Natural killer cell treated with Interleukin-12 subunit alpha and Interleukin-12 subunit beta and Interleukin-15 and Interleukin-18, amount 100 ng/mL, for 72 hours (primary cell): ENCODE measurements at regions not wholly inside any gene's neighbourhood (a gene's known extent, or its start where the extent isn't known, plus 50 kb on each side); places are given as distances from the start of the nearest gene placed in this dataset.

Experiments used
- ATAC-seq, 2 donors: fragments of 150-1000 bp; cut with Tn5 transposase in 1 of 2; sonication (Bioruptor Pico), chemical (Tn5 transposase) in 1 of 2; 2 replicates each; pipeline ENCODE4 v1.10.0; 2021
- DNase-seq: peaks from one replicate; pipeline ENCODE4 v3.0.0; 2022; ENCODE audit warnings: low spot score
- H3K27ac Mint-ChIP-seq, 2 donors: 1 replicate in 1 of 2; 2 replicates in 1 of 2; pipeline ENCODE4 v1.8.0; 2022; ENCODE audit warnings: mixed read lengths in 2 of 2, mild to moderate bottlenecking in 1 of 2, moderate library complexity in 1 of 2
- H3K27me3 Mint-ChIP-seq, 2 donors: 1 replicate in 1 of 2; 2 replicates in 1 of 2; pipeline ENCODE4 v1.8.0; 2022; ENCODE audit warnings: mixed read lengths in 2 of 2
- H3K36me3 Mint-ChIP-seq: one replicate; pipeline ENCODE4 v1.8.0; 2022; ENCODE audit warnings: mixed read lengths
- H3K4me1 Mint-ChIP-seq, 2 donors: 1 replicate in 1 of 2; 2 replicates in 1 of 2; pipeline ENCODE4 v1.8.0; 2022; ENCODE audit warnings: low read depth in 2 of 2, mixed read lengths in 2 of 2, mild to moderate bottlenecking in 1 of 2
- H3K4me3 Mint-ChIP-seq: one replicate; pipeline ENCODE4 v1.8.0; 2022; ENCODE audit warnings: mixed read lengths
- H3K9me3 Mint-ChIP-seq: 2 replicates; pipeline ENCODE4 v1.8.0; 2022; ENCODE audit warnings: mixed read lengths

DNA sequence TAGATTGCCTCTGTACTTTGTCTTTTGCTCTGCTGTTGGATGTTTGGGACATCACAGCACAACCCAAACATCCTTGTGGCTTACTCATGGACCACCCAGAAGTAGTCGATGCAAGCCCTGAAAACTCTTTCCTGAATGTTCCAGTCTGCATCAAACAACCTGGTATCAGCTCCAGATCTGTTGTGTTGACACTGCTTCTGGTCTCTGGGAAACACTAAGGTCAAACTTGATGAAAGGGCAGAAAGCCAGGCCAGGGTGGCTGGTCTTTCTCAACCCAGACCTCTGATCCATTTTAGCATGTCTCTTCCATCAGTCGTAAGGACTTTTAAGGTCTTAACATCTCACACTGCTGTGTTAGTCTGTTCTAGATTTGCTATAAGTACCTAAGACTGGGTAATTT lies 265.7 kb downstream of the ZNF536 start:
- no peak for ATAC-seq
- H3K4me1 Mint-ChIP-seq, result no peaks in the 10 kb centered on the region
- no peak overlapping the region for H3K4me3 Mint-ChIP-seq
- H3K27me3 Mint-ChIP-seq, result peaks cover 0 to 3% of the 10 kb centered on the region in 2 donors
- DNase-seq, result no peak
- H3K27ac Mint-ChIP-seq, result no peak overlapping the region
- H3K36me3 Mint-ChIP-seq, result no peaks in the 10 kb centered on the region
- H3K9me3 Mint-ChIP-seq, result no peaks in the 10 kb centered on the region

- Mint-ChIP-seq H3K27me3 (peaks cover 0 to 7% of the 10 kb centered on the region in 2 donors), H3K4me3 (no peak overlapping the region), H3K36me3 (no peaks in the 10 kb centered on the region), H3K4me1 (no peaks in the 10 kb centered on the region), H3K9me3 (no peaks in the 10 kb centered on the region), H3K27ac (no peak overlapping the region)
- DNase-seq, result no peak
- ATAC-seq, result peak; percentile 34 to 55
Observed at GRCh38 chr19:30634996-30635975, 263.1 kb downstream of the ZNF536 start.

GRCh38 chr19:30634131-30634830 lies 262.1 kb downstream of the ZNF536 start:
- no peak for DNase-seq
- Mint-ChIP-seq H3K36me3 (no peaks in the 10 kb centered on the region), H3K27ac (no peak overlapping the region), H3K9me3 (no peaks in the 10 kb centered on the region), H3K27me3 (peaks cover 0 to 7% of the 10 kb centered on the region in 2 donors), H3K4me1 (no peaks in the 10 kb centered on the region), H3K4me3 (no peak overlapping the region)
- ATAC-seq, result no peak

GRCh38 chr19:30631033-30631370 lies 258.8 kb downstream of the ZNF536 start:
- H3K4me1 Mint-ChIP-seq, result no peaks in the 10 kb centered on the region

DNA sequence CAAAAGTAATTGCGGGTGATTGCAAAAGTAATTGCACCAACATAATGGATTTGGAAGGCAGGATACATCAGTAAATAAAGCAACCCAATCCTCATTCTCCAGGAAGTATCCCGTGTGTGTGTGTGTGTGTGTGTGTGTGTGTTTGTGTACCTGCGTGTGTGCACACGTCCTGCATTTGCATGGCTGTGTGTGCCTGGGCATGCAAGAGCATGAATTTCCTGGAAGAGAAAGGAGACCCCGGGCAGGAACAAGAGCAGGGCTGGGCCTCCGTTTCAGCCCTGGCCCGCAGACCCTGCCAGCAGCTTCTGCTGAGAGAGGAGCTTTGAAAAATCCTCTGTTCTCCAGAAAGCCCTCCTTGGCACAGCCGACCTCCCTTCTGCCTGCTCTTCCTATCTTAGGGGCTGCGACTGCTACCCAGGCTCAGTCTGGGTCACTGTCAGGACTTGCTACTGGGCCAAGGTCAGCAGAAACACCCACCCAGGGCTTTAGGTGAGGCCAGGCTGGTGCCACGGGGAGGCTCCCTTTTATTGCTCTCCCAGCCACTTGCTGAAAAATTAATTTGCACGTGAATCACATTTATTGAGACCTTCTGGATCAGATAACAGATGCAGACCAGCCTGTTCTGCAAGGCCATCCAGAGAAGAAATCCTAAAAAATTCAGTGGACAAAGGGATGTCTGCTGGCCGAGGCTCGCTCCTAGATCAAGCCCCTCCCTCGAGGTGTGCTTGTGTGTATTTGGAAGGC lies 258.3 kb downstream of the ZNF536 start:
- H3K27ac Mint-ChIP-seq, result no peak overlapping the region

More at GRCh38 chr19:30631033-30631370, 258.8 kb downstream of the ZNF536 start:
- no peak overlapping the region for H3K4me3 Mint-ChIP-seq
- DNase-seq, result no peak
- H3K27ac Mint-ChIP-seq, result no peak overlapping the region
- no peaks in the 10 kb centered on the region for H3K9me3 Mint-ChIP-seq
- no peak for ATAC-seq
- no peaks in the 10 kb centered on the region for H3K36me3 Mint-ChIP-seq
- peaks cover 0 to 7% of the 10 kb centered on the region in 2 donors for H3K27me3 Mint-ChIP-seq

GRCh38 chr19:30629086-30629485 lies 256.9 kb downstream of the ZNF536 start:
- H3K27ac Mint-ChIP-seq, result no peak overlapping the region
- H3K36me3 Mint-ChIP-seq, result no peaks in the 10 kb centered on the region
- no peak overlapping the region for H3K4me3 Mint-ChIP-seq
- H3K9me3 Mint-ChIP-seq, result peaks cover 3% of the 10 kb centered on the region
- ATAC-seq, result no peak
- peaks cover 0 to 5% of the 10 kb centered on the region in 2 donors for H3K27me3 Mint-ChIP-seq
- no peak for DNase-seq
- H3K4me1 Mint-ChIP-seq, result no peaks in the 10 kb centered on the region

More for the DNA sequence above, 258.3 kb downstream of the ZNF536 start:
- no peak overlapping the region for H3K4me3 Mint-ChIP-seq
- H3K27me3 Mint-ChIP-seq, result peaks cover 0 to 7% of the 10 kb centered on the region in 2 donors
- no peak for DNase-seq
- H3K36me3 Mint-ChIP-seq, result no peaks in the 10 kb centered on the region
- no peaks in the 10 kb centered on the region for H3K4me1 Mint-ChIP-seq
- H3K9me3 Mint-ChIP-seq, result no peaks in the 10 kb centered on the region
- ATAC-seq, result no peak

- no peak overlapping the region for H3K4me3 Mint-ChIP-seq
Observed at GRCh38 chr19:30626626-30626966, 254.4 kb downstream of the ZNF536 start.

GRCh38 chr19:30625947-30626625 lies 253.9 kb downstream of the ZNF536 start:
- Mint-ChIP-seq H3K27ac (no peak overlapping the region), H3K36me3 (peaks cover 7% of the 10 kb centered on the region), H3K9me3 (peaks cover 9% of the 10 kb centered on the region), H3K27me3 (no peaks in the 10 kb centered on the region), H3K4me3 (no peak overlapping the region), H3K4me1 (no peaks in the 10 kb centered on the region)
- no peak for DNase-seq
- no peak for ATAC-seq

More at GRCh38 chr19:30626626-30626966, 254.4 kb downstream of the ZNF536 start:
- Mint-ChIP-seq H3K27me3 (no peaks in the 10 kb centered on the region), H3K4me1 (no peaks in the 10 kb centered on the region), H3K36me3 (peaks cover 7% of the 10 kb centered on the region), H3K27ac (no peak overlapping the region), H3K9me3 (peaks cover 9% of the 10 kb centered on the region)
- ATAC-seq (no peak), DNase-seq (no peak)

GRCh38 chr19:30622276-30622675 lies 250.1 kb downstream of the ZNF536 start:
- H3K36me3 Mint-ChIP-seq, result peaks cover 7% of the 10 kb centered on the region
- no peaks in the 10 kb centered on the region for H3K4me1 Mint-ChIP-seq
- H3K27ac Mint-ChIP-seq, result no peak overlapping the region
- ATAC-seq (peak in 1 of 2 donors; percentile 24), DNase-seq (no peak)
- peaks cover 9% of the 10 kb centered on the region for H3K9me3 Mint-ChIP-seq
- H3K27me3 Mint-ChIP-seq, result peaks cover 5 to 6% of the 10 kb centered on the region in 2 donors
- H3K4me3 Mint-ChIP-seq, result no peak overlapping the region

- Mint-ChIP-seq H3K27me3 (peaks cover 5 to 6% of the 10 kb centered on the region in 2 donors), H3K36me3 (peaks cover 7% of the 10 kb centered on the region), H3K27ac (no peak overlapping the region), H3K4me1 (no peaks in the 10 kb centered on the region), H3K4me3 (no peak overlapping the region), H3K9me3 (peaks cover 9% of the 10 kb centered on the region)
- no peak for DNase-seq
- ATAC-seq, result no peak
Observed at GRCh38 chr19:30621326-30621920, 249.2 kb downstream of the ZNF536 start.

- Mint-ChIP-seq H3K36me3 (peaks cover 7% of the 10 kb centered on the region), H3K27me3 (peaks cover 5 to 6% of the 10 kb centered on the region in 2 donors), H3K27ac (no peak overlapping the region), H3K4me1 (no peaks in the 10 kb centered on the region), H3K9me3 (peaks cover 9% of the 10 kb centered on the region), H3K4me3 (no peak overlapping the region)
- ATAC-seq, result no peak
- no peak for DNase-seq
Observed at GRCh38 chr19:30620354-30620753, 248.2 kb downstream of the ZNF536 start.

DNA sequence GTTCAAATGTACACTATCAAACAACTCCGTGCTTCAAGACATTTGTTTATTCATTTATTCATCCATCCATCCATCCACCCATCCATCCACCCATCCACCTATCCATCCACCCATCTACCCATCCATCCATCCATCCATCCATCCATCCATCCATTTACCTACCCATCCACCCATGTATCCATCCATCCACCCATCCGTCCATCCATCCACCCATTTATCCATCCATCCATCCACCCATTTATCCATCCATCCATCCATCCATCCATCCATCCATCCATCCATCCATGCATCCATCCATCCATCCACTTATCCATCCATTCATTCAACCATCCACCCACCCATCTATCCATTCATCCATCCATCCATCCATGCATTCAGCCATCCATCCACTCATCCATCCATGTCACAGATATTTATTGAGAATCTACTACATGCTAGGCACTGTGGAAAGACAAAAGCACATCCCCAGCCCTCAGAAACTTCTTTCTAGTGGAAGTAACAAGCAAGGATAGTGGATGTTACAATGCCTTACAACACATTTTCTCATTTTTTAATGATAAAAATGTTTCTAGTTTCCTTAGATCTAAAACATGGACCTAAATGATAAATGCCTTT lies 237.6 kb downstream of the ZNF536 start:
- Mint-ChIP-seq H3K36me3 (no peaks in the 10 kb centered on the region), H3K9me3 (no peaks in the 10 kb centered on the region), H3K4me1 (no peaks in the 10 kb centered on the region), H3K27me3 (no peaks in the 10 kb centered on the region), H3K27ac (no peak overlapping the region), H3K4me3 (no peak overlapping the region)
- DNase-seq (no peak), ATAC-seq (no peak)

- ATAC-seq (no peak), DNase-seq (no peak)
- Mint-ChIP-seq H3K9me3 (no peaks in the 10 kb centered on the region), H3K4me3 (no peak overlapping the region), H3K4me1 (no peaks in the 10 kb centered on the region), H3K27me3 (no peaks in the 10 kb centered on the region), H3K27ac (no peak overlapping the region), H3K36me3 (no peaks in the 10 kb centered on the region)
Observed at GRCh38 chr19:30608471-30608870, 236.3 kb downstream of the ZNF536 start.
